HL-60/S4 treated with phorbol 12-myristate 13-acetate at 8.2 ng/mL for 4 days and 3 days (cell line): ENCODE measurements at regions not wholly inside any gene's neighbourhood (a gene's known extent, or its start where the extent isn't known, plus 50 kb on each side); places are given as distances from the start of the nearest gene placed in this dataset.

Experiments
- in situ Hi-C: fragments of 300-500 bp; cut with MboI; formaldehyde crosslinking; loops from 2 replicates; pipeline ENCODE4 v1.15.0; 2022; ENCODE audit warnings: low sequenced_read_pairs

DNA sequence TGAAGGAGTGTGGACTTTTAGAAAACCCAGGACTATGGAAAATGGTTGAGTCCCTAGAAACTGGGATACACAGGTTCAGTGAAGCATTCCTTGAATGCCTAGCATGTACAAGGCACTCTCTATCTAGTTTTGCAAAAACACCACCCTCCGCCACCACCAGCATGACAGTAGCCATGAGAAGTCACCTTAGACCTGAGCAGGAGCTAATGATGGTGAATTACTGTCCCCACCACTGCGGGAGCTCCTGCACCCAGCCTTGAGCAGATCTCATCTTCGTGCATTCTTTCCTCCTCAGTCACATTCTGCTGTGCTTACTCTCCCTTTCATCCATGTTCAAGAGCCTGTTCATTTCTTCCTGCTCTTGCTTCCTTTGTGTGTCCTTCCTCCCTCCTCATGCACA lies 86.2 kb upstream of the ZNF516 start:
- in situ Hi-C loops = no loop called here

DNA sequence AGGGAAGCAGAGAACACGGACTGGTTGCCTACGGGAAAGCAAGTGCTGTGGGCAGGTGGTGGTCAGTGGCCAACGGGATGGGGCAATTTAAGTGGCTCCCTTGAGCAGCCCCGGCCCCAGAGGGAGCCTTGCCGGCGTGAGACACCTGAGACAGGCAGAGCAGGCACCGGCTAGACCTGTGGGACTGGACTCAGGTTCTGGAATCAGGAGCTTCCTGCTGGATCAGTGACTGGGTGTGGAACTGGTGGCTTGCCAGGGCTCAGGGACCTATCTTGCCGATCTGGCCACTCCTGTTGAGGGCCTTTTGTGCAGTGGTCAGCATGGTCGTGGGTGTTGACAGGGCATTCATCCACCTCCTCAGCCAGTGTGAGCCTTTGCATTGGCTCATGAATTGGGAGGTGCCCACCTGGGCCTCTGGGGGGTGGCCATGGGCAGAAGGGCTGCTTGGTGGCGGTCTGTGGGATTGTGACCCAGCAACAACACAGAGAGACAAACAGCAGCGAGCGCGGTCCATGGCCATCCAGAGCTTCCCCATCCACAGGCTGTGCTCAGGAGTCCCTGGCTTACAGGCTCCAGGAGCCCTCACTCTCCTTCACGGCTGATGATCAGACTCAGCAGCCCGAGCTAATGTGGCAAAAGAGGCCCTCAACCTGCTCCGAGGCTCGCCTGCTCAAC lies 85.4 kb upstream of the ZNF516 start:
- in situ Hi-C loops = no loop called here

DNA sequence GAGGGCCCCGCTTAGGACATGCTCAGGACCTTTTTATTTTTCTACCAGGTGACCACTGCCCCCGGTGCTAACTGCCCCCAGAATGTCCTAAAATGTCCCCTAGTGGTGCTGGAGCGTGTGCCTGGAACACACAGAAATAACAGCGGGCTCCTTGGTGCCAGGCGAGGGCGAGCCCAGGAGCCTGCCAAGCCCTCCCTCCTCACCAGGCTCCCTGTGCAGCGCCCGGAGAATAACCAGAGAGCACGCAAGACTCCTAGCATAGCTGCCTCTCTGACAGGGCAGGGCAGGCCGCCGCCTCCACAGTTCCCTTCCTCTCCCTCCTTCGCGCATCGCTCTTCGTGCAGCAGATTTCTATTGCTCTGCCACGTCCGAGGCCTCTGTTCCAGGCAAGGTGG lies 84.3 kb upstream of the ZNF516 start:
- in situ Hi-C loops = no loop called here

DNA sequence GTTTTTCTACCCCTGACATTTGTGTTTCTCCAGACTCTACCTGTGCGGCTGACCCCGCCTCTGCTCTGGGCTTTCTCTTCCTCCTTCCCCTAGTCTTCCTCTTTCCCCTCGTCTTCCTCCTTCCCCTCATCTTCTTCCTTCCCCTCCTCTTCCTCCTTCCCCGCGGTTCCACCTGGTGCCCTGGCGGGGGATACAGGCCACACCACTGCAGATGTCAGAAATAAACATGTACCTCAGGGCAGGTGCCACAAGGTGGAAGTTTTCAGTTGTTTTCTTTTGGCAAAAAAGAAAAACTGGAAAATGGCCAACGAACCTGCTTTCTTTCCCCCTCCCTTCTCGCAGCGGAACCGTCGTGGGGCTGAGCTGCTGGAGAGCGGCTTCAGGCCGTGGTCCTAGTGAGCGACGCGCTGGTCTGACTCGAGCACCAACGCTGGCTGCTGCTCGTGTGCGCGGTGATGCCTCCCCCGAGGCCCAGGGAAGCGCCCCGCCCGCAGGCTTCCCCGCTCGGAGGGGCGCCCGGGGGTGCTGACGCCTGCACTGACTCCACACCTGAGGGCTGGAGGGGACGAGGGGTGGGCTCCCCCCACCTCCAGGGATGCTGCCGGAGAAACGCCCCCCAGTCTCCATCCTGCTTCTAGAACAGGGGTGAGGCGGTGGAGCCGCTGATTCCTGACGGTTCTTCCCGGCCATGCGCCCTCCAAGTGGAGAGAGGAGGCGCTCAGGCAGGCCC lies 83.7 kb upstream of the ZNF516 start:
- in situ Hi-C loops = no loop called here

GRCh38 chr18:76573325-76574025 lies 78.4 kb upstream of the ZNF516 start:
- in situ Hi-C loops = no loop called here

DNA sequence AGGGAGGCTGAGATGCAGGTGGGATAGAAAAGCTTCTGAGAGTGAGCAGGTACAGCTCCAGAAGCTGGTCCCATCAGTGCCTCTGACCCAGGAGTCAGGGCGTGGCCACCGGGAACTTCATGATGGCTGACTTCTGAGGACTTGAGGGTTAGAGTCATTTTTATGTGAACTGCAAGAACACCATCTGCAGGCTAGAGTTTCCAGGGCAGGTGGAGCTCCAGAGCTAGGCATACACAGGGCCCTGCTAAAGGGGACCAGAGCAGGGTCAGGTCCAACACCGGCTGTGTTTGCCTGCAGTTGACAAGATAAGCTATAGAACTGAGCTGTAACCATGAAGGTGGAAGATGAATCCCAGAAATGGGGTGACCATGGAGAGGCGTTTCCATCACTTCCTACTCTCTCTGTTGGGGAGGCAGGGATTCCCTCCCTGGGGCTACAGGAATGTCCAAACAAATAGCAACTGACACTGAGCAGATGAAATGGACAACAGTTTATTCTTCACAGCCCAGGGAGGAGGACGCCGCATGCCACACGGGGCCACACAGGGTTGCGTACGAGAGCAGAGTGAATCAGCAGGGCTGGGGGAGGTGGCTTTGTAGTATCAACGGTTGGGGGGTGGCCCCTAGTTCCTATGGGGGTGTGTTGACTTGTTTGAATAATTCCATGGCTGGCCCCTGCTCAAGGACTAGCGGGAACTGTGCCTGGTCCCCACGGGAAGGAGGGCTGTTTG lies 77.6 kb upstream of the ZNF516 start:
- in situ Hi-C loops = no loop called here

DNA sequence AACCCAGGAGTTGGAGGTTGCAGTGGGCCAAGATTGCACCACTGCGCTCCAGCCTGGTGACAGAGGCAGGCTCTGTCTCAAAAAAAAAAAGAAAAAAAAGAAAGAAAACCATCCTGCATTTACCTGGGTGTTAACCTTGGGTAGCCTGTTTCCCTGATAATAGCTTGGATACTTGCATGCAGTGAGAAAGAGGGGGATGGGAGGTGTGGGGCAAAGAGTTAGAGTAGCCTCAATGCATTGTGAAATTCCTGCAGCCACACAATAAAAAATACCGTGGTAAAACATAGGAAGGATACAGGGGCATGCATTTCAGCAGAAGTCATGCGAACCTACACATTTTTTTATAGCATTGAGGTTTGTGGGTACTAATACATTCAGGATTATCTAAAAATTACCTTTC lies 76.6 kb upstream of the ZNF516 start:
- in situ Hi-C loops = no loop called here

DNA sequence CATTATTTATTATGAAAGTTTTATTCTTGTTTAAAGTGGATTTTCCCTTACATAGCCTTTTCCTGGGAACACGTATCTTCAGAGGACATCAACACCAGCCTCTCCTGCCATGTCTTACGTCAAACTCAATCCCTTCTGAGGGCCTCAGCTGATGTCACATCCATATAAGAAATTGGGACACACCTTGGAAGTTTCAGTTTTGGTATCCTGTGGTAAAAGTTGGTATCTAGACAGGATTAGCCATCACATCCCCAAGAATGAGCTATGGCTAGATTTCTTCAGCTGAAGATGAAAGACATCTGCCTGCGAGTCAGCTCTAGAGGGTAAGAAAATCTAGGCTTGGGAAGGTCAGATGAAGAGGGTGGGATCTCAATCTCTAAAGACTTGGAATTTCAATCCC lies 75.8 kb upstream of the ZNF516 start:
- in situ Hi-C loops = no loop called here

DNA sequence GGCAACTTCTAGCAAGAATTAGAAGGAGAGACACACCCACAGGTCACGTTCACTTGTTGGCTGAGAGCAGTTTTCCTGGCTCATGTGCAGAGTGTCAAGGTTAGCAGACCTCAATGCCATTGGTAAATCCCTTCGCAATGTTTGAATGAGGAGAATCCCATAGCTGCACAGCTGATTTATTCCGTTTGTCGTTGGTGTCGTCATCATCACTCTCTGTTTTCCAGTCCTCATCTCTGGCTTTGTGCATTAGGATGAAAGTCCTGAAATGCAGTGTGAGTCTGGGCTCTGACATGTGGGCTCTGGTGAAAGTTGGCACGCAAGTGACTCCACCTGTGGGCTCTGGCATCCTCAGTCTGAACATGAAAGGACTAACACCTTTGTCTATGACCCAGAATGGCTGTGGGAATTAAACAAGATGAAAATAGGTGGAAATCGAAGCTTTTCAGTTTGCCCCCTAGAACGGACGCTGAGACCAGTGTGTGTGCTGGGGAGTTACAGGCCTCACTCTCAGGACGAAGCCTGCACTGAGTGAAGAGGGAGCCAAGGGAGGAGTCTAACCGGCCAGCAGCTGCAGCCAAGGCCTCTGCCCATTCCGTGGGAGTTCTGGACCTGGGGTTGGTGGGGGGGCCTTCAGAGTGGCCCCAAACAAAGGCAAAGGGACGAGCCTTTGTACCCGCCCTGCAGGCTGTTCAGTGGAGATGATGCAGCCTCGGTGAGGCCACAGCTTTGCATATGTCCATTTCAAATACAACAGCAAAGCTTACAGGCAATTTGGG lies 74.8 kb upstream of the ZNF516 start:
- in situ Hi-C loops = no loop called here

GRCh38 chr18:76568731-76569130 lies 73.7 kb upstream of the ZNF516 start:
- in situ Hi-C loops = no loop called here

DNA sequence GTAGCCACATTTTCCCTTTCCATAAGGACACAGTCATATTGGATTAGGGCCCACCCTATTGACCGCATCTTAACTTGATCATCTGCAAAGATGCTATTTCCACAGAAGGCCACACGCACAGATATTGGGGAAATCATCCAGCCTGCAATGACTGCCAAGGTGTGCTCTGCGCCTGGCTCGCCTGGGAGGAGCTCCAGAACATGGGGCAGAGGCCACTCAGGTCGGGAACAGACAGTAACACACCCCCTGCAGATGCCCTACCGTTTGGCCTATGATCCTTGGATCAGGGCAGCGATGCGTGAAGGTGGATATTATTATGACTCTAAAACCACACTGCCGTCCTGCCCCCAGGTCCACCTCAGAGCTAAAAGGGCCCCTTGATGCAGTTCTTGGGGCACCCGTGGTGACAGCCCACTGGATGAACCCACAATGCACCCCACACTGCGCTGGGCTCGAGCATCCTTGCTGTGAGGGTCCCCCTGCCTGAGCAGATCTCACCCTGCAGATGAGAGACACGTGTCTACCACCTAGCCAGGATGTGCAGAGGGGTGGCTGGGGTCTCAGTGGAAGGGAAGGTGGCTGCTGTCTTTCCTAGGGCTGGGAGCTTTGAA lies 72.9 kb upstream of the ZNF516 start:
- in situ Hi-C loops = no loop called here

- in situ Hi-C loops = no loop called here
These were observed 71.9 kb upstream of the ZNF516 start for GRCh38 chr18:76566987-76567386.

GRCh38 chr18:76565238-76566173 lies 70.5 kb upstream of the ZNF516 start:
- in situ Hi-C loops = no loop called here

- in situ Hi-C loops = no loop called here
These were observed 69.7 kb upstream of the ZNF516 start for GRCh38 chr18:76564655-76565237.

DNA sequence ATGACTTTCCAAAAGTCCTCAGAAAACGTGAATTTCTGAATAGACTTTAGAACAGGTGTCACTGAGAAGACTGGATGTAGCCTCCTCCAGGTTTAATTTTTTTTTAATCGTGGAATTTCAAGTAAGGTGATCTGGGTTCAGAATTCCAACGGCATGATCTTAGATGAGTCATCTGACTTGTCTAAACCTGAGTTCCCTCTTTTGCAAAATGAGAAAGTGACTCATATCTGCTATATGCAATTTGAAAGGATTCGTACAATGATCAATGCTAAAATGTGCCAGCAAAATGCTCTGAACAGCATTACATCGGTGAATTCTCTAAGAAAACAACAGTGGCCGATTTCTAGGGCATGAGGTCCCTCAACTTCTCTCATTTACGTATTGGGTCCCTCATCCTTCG lies 69.1 kb upstream of the ZNF516 start:
- in situ Hi-C loops = no loop called here

DNA sequence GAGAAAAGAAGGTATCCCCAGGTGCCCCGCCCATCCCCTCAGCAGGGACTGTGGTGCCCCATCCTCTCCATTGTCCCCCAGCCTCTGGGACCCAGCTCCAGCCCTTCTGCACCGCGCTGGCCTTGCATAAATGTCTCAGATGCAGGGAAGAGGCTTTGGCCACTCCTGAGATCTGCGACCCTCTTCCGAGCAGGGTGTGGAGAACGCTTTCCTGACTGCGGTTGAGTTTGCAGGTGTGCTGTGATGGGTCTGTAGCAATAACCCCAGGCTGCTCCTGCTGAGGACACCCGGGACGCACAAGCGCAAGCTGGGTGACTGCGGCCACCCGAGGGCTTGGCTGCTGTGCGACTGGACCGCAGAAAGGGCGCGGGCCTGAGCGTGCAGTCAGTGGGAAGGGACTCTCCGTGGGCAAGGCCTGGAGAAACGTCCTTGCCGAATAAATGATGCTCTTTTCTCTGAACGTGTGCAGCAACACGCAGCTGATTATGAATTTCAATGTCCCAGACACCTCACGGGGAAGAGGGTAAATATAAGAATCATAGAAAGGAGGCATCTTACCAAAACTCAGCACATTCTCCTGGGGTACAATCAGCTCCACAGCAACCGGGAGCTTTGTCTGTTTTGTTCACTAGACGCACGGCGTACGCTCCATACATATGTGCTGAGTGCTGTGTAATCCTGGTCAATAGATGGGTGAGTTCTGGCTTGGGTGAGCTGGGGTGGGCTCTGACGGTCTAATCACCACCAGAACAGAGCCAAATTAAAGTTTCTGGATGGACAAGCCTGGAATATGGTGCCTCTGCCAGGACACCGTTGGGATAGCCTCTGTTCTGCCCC lies 67.5 kb upstream of the ZNF516 start:
- in situ Hi-C loops = no loop called here

- in situ Hi-C loops = no loop called here
These were observed 64.0 kb upstream of the ZNF516 start for GRCh38 chr18:76558881-76559667.
